Sigmoid colon (tissue), 3 donors: ENCODE measurements at regions not wholly inside any gene's neighbourhood (a gene's known extent, or its start where the extent isn't known, plus 50 kb on each side); places are given as distances from the start of the nearest gene placed in this dataset.

Source experiments
- CTCF ChIP-seq, 4 experiments: fragments of 450-650 bp in 3 of 4; fragments of 200-600 bp in 1 of 4; IDR thresholded peaks; one replicate each; pipeline ENCODE4 v1.5.1; 2016 to 2019; ENCODE audit warnings: antibody characterized with exemption in 4 of 4, mild to moderate bottlenecking in 3 of 4, moderate library complexity in 2 of 4
- POLR2A ChIP-seq, 2 donors: fragments of 450-650 bp; IDR thresholded peaks; one replicate each; pipeline ENCODE4 v1.6.1; 2016; ENCODE audit warnings: antibody characterized with exemption in 2 of 2, mild to moderate bottlenecking in 2 of 2, moderate library complexity in 2 of 2

DNA sequence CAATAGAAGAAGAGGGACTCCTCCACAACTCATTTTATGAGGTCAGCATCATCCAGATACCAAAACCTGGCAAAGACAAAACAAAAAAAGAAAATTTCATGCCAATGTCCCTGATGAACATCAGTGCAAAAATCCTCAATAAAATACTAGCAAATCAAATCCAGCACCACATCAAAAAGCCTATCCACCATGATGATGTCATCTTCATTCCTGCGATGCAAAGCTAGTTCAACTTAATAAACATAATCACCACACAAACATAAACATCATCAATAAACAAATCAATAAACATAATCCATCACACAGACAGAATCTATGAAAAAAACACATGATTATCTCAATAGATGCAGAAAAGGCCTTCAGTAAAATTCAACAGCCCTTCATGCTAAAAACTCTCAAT, 342.1 kb downstream of the RSL24D1 start:
- TF ChIP-seq CTCF (IDR thresholded peaks at IDR 0.05) (no peak), POLR2A (IDR thresholded peaks at IDR 0.05) (no peak)
